ENCODE measurements at regions not wholly inside any gene's neighbourhood (a gene's known extent, or its start where the extent isn't known, plus 50 kb on each side); places are given as distances from the start of the nearest gene placed in this dataset.
"Not testable (repeated sequence)": the region's sequence is repeated elsewhere in the genome, so short reads cannot be mapped to it uniquely, and the experiment has no call there.

GRCh38 chr7:81111781-81112540 lies 193.1 kb upstream of the SEMA3C start:
- peak in 2 of 3 experiments; percentile 70 to 91 for DNase-seq

- no peak for DNase-seq
Measured at GRCh38 chr7:81111358-81111757, 192.5 kb upstream of the SEMA3C start.

- DNase-seq = peak in 1 of 3 experiments; percentile 64
Measured at GRCh38 chr7:81110673-81111072, 191.8 kb upstream of the SEMA3C start.

GRCh38 chr7:81098213-81098612 lies 179.4 kb upstream of the SEMA3C start:
- no peak for DNase-seq

GRCh38 chr7:81094952-81095351 lies 176.1 kb upstream of the SEMA3C start:
- no peak for DNase-seq

GRCh38 chr7:81081616-81082015 lies 162.8 kb upstream of the SEMA3C start:
- no peak for DNase-seq

GRCh38 chr7:81080553-81080952 lies 161.7 kb upstream of the SEMA3C start:
- DNase-seq = no peak

- no peak for DNase-seq
Measured at GRCh38 chr7:81079746-81080145, 160.9 kb upstream of the SEMA3C start.

- DNase-seq = no peak
Measured at GRCh38 chr7:81075150-81075549, 156.3 kb upstream of the SEMA3C start.

- no peak for DNase-seq
Measured at GRCh38 chr7:81074406-81074805, 155.6 kb upstream of the SEMA3C start.

- no peak for DNase-seq
Measured at GRCh38 chr7:81073931-81074251, 155.0 kb upstream of the SEMA3C start.

- no peak for DNase-seq
Measured at GRCh38 chr7:81070956-81071355, 152.1 kb upstream of the SEMA3C start.

GRCh38 chr7:81066797-81067196 lies 147.9 kb upstream of the SEMA3C start:
- no peak for DNase-seq

- peak in 1 of 3 experiments; percentile 26 for DNase-seq
Measured at GRCh38 chr7:81064426-81064825, 145.6 kb upstream of the SEMA3C start.

- DNase-seq = no peak
Measured at GRCh38 chr7:81062755-81063154, 143.9 kb upstream of the SEMA3C start.

- DNase-seq = not testable (repeated sequence)
Measured at GRCh38 chr7:81057469-81057868, 138.6 kb upstream of the SEMA3C start.

GRCh38 chr7:81053623-81054022 lies 134.8 kb upstream of the SEMA3C start:
- DNase-seq = no peak

GRCh38 chr7:81051811-81052413 lies 133.1 kb upstream of the SEMA3C start:
- no peak for DNase-seq

- DNase-seq = no peak
Measured at GRCh38 chr7:81045491-81046030, 126.7 kb upstream of the SEMA3C start.

- DNase-seq = not testable (repeated sequence)
Measured at GRCh38 chr7:81042646-81043045, 123.8 kb upstream of the SEMA3C start.

GRCh38 chr7:81040496-81040895 lies 121.6 kb upstream of the SEMA3C start:
- DNase-seq = no peak

GRCh38 chr7:81036871-81037270 lies 118.0 kb upstream of the SEMA3C start:
- no peak for DNase-seq

- no peak for DNase-seq
Measured at GRCh38 chr7:81036057-81036456, 117.2 kb upstream of the SEMA3C start.

GRCh38 chr7:81031996-81032395 lies 113.1 kb upstream of the SEMA3C start:
- DNase-seq = peak in 1 of 3 experiments; percentile 35

- DNase-seq = no peak
Measured at GRCh38 chr7:81031243-81031642, 112.4 kb upstream of the SEMA3C start.
